K562 (cell line): ENCODE measurements at regions not wholly inside any gene's neighbourhood (a gene's known extent, or its start where the extent isn't known, plus 50 kb on each side); places are given as distances from the start of the nearest gene placed in this dataset.

Experiments used
- CBFA2T3 ChIP-seq: fragments of 450-650 bp; IDR thresholded peaks from 2 replicates; pipeline ENCODE4 v1.6.1; 2017
- DMBX1 ChIP-seq: fragments of 250-450 bp; sonication (Bioruptor Pico); IDR thresholded peaks from 2 replicates; pipeline ENCODE4 v1.8.0; 2022; ENCODE audit warnings: inconsistent platforms, mild to moderate bottlenecking, moderate library complexity, borderline replicate concordance
- KLF16 ChIP-seq: IDR thresholded peaks from 2 replicates; pipeline ENCODE4 v1.6.1; 2016; ENCODE audit warnings: antibody characterized with exemption
- MXI1 ChIP-seq: IDR thresholded peaks from 2 replicates; pipeline ENCODE4 v1.6.1; 2011; ENCODE audit warnings: low read depth, mild to moderate bottlenecking, improper control_type of control experiment, low read length
- NCOA6 ChIP-seq: fragments of 450-650 bp; IDR thresholded peaks from 2 replicates; pipeline ENCODE4 v1.6.1; 2017; ENCODE audit warnings: mild to moderate bottlenecking
- NFIC ChIP-seq: fragments of 450-650 bp; IDR thresholded peaks from 2 replicates; pipeline ENCODE4 v1.6.1; 2017; ENCODE audit warnings: mild to moderate bottlenecking, inconsistent platforms
- POLR2AphosphoS2 ChIP-seq: IDR thresholded peaks from 2 replicates; pipeline ENCODE4 v1.6.1; 2012; ENCODE audit warnings: low read length, improper control_type of control experiment
- RAD21 ChIP-seq, 2 experiments: fragments of 250-450 bp in 1 of 2; fragments of 450-650 bp in 1 of 2; sonication (Bioruptor Pico) in 1 of 2; formaldehyde crosslinking in 1 of 2; IDR thresholded peaks in 1 of 2; conservative IDR thresholded peaks in 1 of 2; 2 replicates each; pipeline versions ENCODE4 v1.4.0 to v1.8.0; 2020 to 2022; ENCODE audit warnings: mild to moderate bottlenecking in 2 of 2, moderate library complexity in 1 of 2
- SMAD4 ChIP-seq: fragments of 250-450 bp; sonication (Bioruptor Pico); conservative IDR thresholded peaks from 2 replicates; pipeline ENCODE4 v1.8.0; 2021; ENCODE audit warnings: inconsistent platforms, mild to moderate bottlenecking, moderate library complexity
- SOX6 ChIP-seq: fragments of 450-650 bp; IDR thresholded peaks from 2 replicates; pipeline ENCODE4 v1.6.1; 2014; ENCODE audit warnings: mild to moderate bottlenecking
- ZKSCAN1 ChIP-seq: fragments of 150-350 bp; IDR thresholded peaks from 2 replicates; pipeline ENCODE4 v1.6.1; 2016; ENCODE audit warnings: low read depth, low read length
- ZNF212 ChIP-seq: fragments of 450-650 bp; formaldehyde crosslinking; IDR thresholded peaks from 2 replicates; pipeline ENCODE4 v1.4.0; 2020; ENCODE audit warnings: mild to moderate bottlenecking
- ZNF589 ChIP-seq: fragments of 200-800 bp; sonication (Bioruptor generic); IDR thresholded peaks from 2 replicates; pipeline ENCODE4 v1.6.1; 2016; ENCODE audit warnings: low read depth, missing genetic modification characterization, missing compliant biosample characterization
- TF ChIP-seq, protein P1 (sequence below): fragments of 450-650 bp; conservative IDR thresholded peaks from 2 replicates; pipeline ENCODE4 v1.6.1; 2016; ENCODE audit warnings: missing genetic modification characterization, low read depth, mild to moderate bottlenecking, missing compliant biosample characterization, moderate library complexity
- TF ChIP-seq, protein P2 (sequence below): fragments of 200-800 bp; sonication (Bioruptor generic); IDR thresholded peaks from 2 replicates; pipeline ENCODE4 v1.6.1; 2017; ENCODE audit warnings: missing genetic modification characterization, missing compliant biosample characterization
- TF ChIP-seq, protein P3 (sequence below), 2 experiments: fragments of 450-650 bp in 1 of 2; IDR thresholded peaks; 2 replicates each; pipeline ENCODE4 v1.6.1; 2011 to 2017; ENCODE audit warnings: low read depth in 2 of 2, antibody characterized with exemption in 1 of 2, borderline replicate concordance in 1 of 2, low read length in 1 of 2, mild to moderate bottlenecking in 1 of 2, mixed read lengths in 1 of 2; ENCODE audit not compliant: control insufficient read depth in 1 of 2
- TF ChIP-seq, protein P4 (sequence below): sonication (generic); formaldehyde crosslinking; IDR thresholded peaks from 2 replicates; pipeline ENCODE4 v1.9.0; 2022; ENCODE audit warnings: mild to moderate bottlenecking, missing genetic modification reagents
- TF ChIP-seq, protein P5 (sequence below): fragments of 450-650 bp; formaldehyde crosslinking; IDR thresholded peaks from 2 replicates; pipeline ENCODE4 v1.4.0; 2022; ENCODE audit warnings: mild to moderate bottlenecking, moderate library complexity
- TF ChIP-seq, protein P6 (sequence below): fragments of 250-450 bp; sonication (Bioruptor Pico); IDR thresholded peaks from 2 replicates; pipeline ENCODE4 v1.5.0; 2022; ENCODE audit warnings: mild to moderate bottlenecking

DNA sequence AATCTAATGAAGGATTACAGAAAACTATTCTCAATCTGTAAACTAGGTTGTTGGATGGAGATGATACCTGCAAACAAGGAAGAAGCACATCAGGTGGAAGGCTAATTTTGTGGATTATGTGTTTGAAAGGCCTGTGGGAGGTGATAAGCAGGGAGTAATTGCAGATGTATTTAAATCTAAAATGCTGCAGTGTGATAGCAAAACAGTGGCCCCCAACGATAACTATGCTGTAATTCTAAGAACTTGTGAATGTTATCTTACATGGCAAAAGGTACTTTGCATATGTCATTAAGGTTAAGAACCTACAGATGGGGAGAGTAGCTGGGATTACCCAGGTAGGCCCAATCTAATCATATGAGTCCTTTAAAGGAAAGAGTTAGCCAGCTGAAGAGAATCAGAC lies 164.5 kb upstream of the AHR start (continued):
- TF ChIP-seq, protein P1, sequence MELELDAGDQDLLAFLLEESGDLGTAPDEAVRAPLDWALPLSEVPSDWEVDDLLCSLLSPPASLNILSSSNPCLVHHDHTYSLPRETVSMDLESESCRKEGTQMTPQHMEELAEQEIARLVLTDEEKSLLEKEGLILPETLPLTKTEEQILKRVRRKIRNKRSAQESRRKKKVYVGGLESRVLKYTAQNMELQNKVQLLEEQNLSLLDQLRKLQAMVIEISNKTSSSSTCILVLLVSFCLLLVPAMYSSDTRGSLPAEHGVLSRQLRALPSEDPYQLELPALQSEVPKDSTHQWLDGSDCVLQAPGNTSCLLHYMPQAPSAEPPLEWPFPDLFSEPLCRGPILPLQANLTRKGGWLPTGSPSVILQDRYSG (tag) = no peak
- TF ChIP-seq CBFA2T3 (peak; percentile 87), NCOA6 (no peak), ZKSCAN1 (no peak), RAD21 (CRISPR knock-in tag; conservative IDR thresholded peaks at IDR 0.05 in 1 of 2, IDR thresholded peaks at IDR 0.05 in 1 of 2) (no peak), DMBX1 (CRISPR knock-in tag) (peak; percentile 50; the same call in 1 of the 2 replicates), KLF16 (peak; percentile 77), ZNF212 (CRISPR knock-in tag) (no peak), MXI1 (no peak), SMAD4 (CRISPR knock-in tag) (no peak), ZNF589 (CRISPR knock-in tag) (no peak), NFIC (peak; percentile 36; the same call in 1 of the 2 replicates), SOX6 (peak; percentile 52; the same call in 1 of the 2 replicates), POLR2AphosphoS2 (no peak)
- TF ChIP-seq, protein P2, sequence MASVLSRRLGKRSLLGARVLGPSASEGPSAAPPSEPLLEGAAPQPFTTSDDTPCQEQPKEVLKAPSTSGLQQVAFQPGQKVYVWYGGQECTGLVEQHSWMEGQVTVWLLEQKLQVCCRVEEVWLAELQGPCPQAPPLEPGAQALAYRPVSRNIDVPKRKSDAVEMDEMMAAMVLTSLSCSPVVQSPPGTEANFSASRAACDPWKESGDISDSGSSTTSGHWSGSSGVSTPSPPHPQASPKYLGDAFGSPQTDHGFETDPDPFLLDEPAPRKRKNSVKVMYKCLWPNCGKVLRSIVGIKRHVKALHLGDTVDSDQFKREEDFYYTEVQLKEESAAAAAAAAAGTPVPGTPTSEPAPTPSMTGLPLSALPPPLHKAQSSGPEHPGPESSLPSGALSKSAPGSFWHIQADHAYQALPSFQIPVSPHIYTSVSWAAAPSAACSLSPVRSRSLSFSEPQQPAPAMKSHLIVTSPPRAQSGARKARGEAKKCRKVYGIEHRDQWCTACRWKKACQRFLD (CRISPR knock-in tag) = no peak
- TF ChIP-seq, protein P3, sequence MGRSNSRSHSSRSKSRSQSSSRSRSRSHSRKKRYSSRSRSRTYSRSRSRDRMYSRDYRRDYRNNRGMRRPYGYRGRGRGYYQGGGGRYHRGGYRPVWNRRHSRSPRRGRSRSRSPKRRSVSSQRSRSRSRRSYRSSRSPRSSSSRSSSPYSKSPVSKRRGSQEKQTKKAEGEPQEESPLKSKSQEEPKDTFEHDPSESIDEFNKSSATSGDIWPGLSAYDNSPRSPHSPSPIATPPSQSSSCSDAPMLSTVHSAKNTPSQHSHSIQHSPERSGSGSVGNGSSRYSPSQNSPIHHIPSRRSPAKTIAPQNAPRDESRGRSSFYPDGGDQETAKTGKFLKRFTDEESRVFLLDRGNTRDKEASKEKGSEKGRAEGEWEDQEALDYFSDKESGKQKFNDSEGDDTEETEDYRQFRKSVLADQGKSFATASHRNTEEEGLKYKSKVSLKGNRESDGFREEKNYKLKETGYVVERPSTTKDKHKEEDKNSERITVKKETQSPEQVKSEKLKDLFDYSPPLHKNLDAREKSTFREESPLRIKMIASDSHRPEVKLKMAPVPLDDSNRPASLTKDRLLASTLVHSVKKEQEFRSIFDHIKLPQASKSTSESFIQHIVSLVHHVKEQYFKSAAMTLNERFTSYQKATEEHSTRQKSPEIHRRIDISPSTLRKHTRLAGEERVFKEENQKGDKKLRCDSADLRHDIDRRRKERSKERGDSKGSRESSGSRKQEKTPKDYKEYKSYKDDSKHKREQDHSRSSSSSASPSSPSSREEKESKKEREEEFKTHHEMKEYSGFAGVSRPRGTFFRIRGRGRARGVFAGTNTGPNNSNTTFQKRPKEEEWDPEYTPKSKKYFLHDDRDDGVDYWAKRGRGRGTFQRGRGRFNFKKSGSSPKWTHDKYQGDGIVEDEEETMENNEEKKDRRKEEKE (IDR thresholded peaks at IDR 0.05; ENCODE audit: borderline replicate concordance in 1 of 2, control insufficient read depth in 1 of 2, low read depth in 2 of 2, low read length in 1 of 2) = no peak
- TF ChIP-seq, protein P4, sequence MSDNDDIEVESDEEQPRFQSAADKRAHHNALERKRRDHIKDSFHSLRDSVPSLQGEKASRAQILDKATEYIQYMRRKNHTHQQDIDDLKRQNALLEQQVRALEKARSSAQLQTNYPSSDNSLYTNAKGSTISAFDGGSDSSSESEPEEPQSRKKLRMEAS (CRISPR knock-in tag) = no peak
- TF ChIP-seq, protein P5, sequence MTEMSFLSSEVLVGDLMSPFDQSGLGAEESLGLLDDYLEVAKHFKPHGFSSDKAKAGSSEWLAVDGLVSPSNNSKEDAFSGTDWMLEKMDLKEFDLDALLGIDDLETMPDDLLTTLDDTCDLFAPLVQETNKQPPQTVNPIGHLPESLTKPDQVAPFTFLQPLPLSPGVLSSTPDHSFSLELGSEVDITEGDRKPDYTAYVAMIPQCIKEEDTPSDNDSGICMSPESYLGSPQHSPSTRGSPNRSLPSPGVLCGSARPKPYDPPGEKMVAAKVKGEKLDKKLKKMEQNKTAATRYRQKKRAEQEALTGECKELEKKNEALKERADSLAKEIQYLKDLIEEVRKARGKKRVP (CRISPR knock-in tag) = no peak
- TF ChIP-seq, protein P6, sequence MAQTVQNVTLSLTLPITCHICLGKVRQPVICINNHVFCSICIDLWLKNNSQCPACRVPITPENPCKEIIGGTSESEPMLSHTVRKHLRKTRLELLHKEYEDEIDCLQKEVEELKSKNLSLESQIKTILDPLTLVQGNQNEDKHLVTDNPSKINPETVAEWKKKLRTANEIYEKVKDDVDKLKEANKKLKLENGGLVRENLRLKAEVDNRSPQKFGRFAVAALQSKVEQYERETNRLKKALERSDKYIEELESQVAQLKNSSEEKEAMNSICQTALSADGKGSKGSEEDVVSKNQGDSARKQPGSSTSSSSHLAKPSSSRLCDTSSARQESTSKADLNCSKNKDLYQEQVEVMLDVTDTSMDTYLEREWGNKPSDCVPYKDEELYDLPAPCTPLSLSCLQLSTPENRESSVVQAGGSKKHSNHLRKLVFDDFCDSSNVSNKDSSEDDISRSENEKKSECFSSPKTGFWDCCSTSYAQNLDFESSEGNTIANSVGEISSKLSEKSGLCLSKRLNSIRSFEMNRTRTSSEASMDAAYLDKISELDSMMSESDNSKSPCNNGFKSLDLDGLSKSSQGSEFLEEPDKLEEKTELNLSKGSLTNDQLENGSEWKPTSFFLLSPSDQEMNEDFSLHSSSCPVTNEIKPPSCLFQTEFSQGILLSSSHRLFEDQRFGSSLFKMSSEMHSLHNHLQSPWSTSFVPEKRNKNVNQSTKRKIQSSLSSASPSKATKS (CRISPR knock-in tag) = no peak
